ENCODE measurements at regions not wholly inside any gene's neighbourhood (a gene's known extent, or its start where the extent isn't known, plus 50 kb on each side); places are given as distances from the start of the nearest gene placed in this dataset.
"Not testable (repeated sequence)": the region's sequence is repeated elsewhere in the genome, so short reads cannot be mapped to it uniquely, and the experiment has no call there.

- DNase-seq, result no peak
- intact Hi-C loops (cut with DNase I), result no loop called here
Measured at GRCh38 chr18:8984131-8984721, 118.3 kb upstream of the NDUFV2 start.

- DNase-seq, result peak in 1 of 10 donors; percentile 22
- intact Hi-C loops (cut with DNase I), result loop anchor here (5.0 kb wide), 1 partner anchor 290 kb away; no protein-coding TSS in a partner anchor
Measured at GRCh38 chr18:8987241-8987640, 115.3 kb upstream of the NDUFV2 start.

- DNase-seq, result peak; percentile 16 to 95 (median 70)
- intact Hi-C loops (cut with DNase I), result loop anchor here (2.0 to 5.0 kb wide), 2 partner anchors 291 to 334 kb away; no protein-coding TSS in a partner anchor
Measured at GRCh38 chr18:8988260-8988871, 114.1 kb upstream of the NDUFV2 start.

- intact Hi-C loops (cut with DNase I), result loop anchor here (2.0 to 5.0 kb wide), 2 partner anchors 292 to 334 kb away; no protein-coding TSS in a partner anchor
Measured at GRCh38 chr18:8989017-8989416, 113.5 kb upstream of the NDUFV2 start.

GRCh38 chr18:8989855-8990254, 112.6 kb upstream of the NDUFV2 start:
- intact Hi-C loops (cut with DNase I), result loop anchor here (2.0 to 5.0 kb wide), 2 partner anchors 293 to 335 kb away; no protein-coding TSS in a partner anchor
- DNase-seq, result no peak

More at GRCh38 chr18:8989017-8989416, 113.5 kb upstream of the NDUFV2 start:
- DNase-seq, result no peak

- DNase-seq, result peak; percentile 18 to 89 (median 30)
- intact Hi-C loops (cut with DNase I), result no loop called here
Measured at GRCh38 chr18:8990276-8991031, 112.0 kb upstream of the NDUFV2 start.

GRCh38 chr18:8991155-8991554, 111.3 kb upstream of the NDUFV2 start:
- DNase-seq, result no peak
- intact Hi-C loops (cut with DNase I), result no loop called here

GRCh38 chr18:8992500-8992899, 110.0 kb upstream of the NDUFV2 start:
- intact Hi-C loops (cut with DNase I); DNase-seq: not testable (repeated sequence)

- no peak for DNase-seq
- intact Hi-C loops (cut with DNase I), result no loop called here
Measured at GRCh38 chr18:8994603-8995002, 107.9 kb upstream of the NDUFV2 start.

- intact Hi-C loops (cut with DNase I), result no loop called here
- no peak for DNase-seq
Measured at GRCh38 chr18:8995096-8995495, 107.4 kb upstream of the NDUFV2 start.

GRCh38 chr18:8996771-8997432, 105.6 kb upstream of the NDUFV2 start:
- no peak for DNase-seq
- intact Hi-C loops (cut with DNase I), result no loop called here

GRCh38 chr18:8997634-8998033, 104.9 kb upstream of the NDUFV2 start:
- DNase-seq, result no peak
- intact Hi-C loops (cut with DNase I), result no loop called here

GRCh38 chr18:8998481-8999217, 103.8 kb upstream of the NDUFV2 start:
- DNase-seq, result no peak
- intact Hi-C loops (cut with DNase I), result no loop called here

- intact Hi-C loops (cut with DNase I), result no loop called here
Measured at GRCh38 chr18:8999872-9000271, 102.6 kb upstream of the NDUFV2 start.

GRCh38 chr18:9000733-9001132, 101.8 kb upstream of the NDUFV2 start:
- intact Hi-C loops (cut with DNase I), result no loop called here
- DNase-seq, result no peak

More at GRCh38 chr18:8999872-9000271, 102.6 kb upstream of the NDUFV2 start:
- no peak for DNase-seq

GRCh38 chr18:9001209-9001608, 101.3 kb upstream of the NDUFV2 start:
- intact Hi-C loops (cut with DNase I), result no loop called here
- no peak for DNase-seq

GRCh38 chr18:9003406-9004100, 98.9 kb upstream of the NDUFV2 start:
- intact Hi-C loops (cut with DNase I), result no loop called here
- no peak for DNase-seq

- intact Hi-C loops (cut with DNase I); DNase-seq: not testable (repeated sequence)
Measured at GRCh38 chr18:9004308-9004707, 98.2 kb upstream of the NDUFV2 start.

GRCh38 chr18:9007700-9008099, 94.8 kb upstream of the NDUFV2 start:
- DNase-seq; intact Hi-C loops (cut with DNase I): not testable (repeated sequence)
